HG03432 (cell line): ENCODE measurements at regions not wholly inside any gene's neighbourhood (a gene's known extent, or its start where the extent isn't known, plus 50 kb on each side); places are given as distances from the start of the nearest gene placed in this dataset.

Experiments
- ATAC-seq: cut with Tn5 transposase; IDR thresholded peaks from one replicate; pipeline ENCODE4 v1.9.1; 2021; ENCODE audit warnings: mild to moderate bottlenecking, moderate library complexity; ENCODE audit not compliant: unreplicated experiment

DNA sequence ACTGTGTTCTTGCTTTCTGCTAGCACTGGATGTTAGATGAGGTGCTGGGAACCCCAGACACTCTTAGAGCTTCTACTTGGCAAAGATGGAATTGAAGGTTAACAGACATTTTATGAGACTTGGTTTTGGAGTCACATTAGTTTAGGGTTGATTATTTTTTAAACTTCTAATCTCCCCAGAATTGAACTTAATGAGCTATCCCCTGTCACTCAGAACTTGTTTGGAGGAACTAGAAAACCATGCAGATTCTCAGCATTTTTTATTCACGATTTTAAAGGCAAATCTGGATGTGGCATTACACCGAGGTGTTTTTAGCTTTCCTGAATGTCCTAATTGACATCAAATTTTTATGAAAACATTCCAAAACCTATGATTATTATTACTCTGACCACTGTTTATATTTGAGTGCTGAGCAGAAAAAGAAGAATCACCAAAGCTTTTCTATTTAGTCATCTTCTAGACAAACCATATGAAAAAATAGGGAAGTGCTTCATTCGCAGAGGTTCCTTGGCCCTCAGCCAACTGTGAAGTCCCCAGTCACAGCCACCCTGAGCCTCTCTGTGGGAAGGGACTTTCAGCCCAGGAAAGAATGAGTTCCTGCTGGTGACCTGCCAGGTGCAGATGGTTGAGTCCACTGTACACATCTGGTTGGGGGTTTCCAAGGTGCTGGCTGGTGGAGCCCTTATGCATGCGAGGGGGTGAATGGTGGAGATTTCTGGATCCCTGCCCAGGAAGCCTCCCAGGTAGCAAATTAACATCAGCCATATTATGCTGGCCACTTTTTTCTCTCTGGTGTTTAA, 196.0 kb upstream of the TOPAZ1 start:
- peak; percentile 86 for ATAC-seq

- ATAC-seq = no peak
Observed at GRCh38 chr3:44047796-44048195, 193.9 kb upstream of the TOPAZ1 start.

- no peak for ATAC-seq
Observed at GRCh38 chr3:44048196-44048924, 193.3 kb upstream of the TOPAZ1 start.

DNA sequence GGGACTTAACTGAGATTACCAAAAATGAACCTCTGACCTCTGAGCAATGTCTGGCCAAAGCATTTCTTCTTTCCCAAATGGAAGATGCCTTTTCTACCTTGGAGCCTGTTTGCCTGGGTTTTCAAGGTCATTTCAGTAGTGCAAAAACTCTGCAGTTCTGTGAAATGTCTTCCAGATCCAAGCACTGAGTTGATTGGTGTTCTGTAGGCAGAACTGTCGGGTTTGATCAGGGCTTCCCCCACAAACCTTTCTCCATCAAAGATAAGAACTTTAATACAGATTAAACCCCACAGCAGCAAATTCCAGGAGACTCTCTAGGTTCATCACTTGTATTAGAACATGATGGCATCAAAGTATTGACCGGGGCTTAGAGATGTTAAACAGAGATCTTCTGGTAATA, 192.7 kb upstream of the TOPAZ1 start:
- no peak for ATAC-seq

GRCh38 chr3:44050101-44050500, 191.6 kb upstream of the TOPAZ1 start:
- ATAC-seq = no peak

DNA sequence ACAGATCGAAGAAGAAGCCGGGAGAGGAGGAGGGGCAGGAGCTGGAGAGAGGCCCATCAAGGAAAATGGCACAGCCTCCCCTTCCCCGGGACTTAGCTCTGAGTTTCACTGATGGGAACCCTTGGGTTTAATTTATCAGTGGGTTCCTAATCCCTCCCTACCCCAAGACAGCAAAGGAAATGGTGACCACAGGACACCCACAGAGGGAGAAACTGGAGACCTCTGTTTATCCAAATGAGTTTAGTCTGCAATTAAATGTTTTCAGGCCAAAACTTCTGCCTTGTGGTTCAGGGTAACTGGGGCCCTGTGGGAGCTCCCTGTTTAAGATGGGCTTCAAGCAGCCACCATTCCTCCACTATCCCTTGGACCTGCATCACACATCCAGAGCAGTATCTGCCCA, 190.8 kb upstream of the TOPAZ1 start:
- no peak for ATAC-seq

- no peak for ATAC-seq
Observed at GRCh38 chr3:44055951-44056350, 185.7 kb upstream of the TOPAZ1 start.

GRCh38 chr3:44056446-44057240, 185.0 kb upstream of the TOPAZ1 start:
- no peak for ATAC-seq

DNA sequence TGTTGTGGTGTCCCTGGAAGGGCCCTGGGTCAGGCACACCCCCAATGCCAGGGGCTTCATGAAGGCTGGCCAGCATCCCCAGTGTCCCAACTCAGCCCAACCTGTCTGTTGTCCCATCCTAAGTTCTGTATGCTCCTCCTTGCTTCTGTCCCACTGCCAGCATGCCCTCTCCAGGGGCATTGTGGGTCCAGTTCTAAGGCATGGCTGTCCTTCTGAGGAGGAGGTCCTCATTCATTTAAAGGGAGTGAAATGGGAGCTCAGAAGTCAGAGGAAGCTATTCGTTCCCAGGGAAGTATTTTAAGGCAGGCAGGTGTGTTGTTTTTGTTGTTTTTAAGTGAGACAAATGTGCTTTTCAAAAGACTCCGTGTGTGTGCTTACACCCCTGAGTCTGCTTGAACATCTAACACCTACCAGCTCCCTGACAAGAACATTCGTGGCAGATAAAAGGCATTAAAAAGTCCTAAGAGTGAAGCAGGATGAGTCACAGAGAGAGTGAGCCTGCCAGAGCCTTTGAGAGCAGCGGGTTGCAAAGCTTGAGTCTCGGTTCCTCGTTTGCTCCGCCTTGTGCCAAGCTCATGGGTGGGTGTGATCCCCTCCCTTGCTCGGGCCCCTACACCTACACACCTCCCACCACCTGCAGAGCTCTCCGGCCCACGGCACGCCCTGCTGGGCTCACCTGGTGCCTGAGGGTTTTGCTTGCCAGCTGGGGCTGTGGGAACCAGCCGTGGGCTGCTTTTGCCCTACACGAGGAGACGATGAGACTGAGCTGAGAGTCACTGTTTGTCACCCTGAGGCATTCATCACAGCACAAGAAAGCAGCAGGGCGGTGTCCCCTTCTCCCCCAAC, 183.4 kb upstream of the TOPAZ1 start:
- peak; percentile 91 for ATAC-seq

GRCh38 chr3:44058868-44059203, 182.8 kb upstream of the TOPAZ1 start:
- no peak for ATAC-seq

DNA sequence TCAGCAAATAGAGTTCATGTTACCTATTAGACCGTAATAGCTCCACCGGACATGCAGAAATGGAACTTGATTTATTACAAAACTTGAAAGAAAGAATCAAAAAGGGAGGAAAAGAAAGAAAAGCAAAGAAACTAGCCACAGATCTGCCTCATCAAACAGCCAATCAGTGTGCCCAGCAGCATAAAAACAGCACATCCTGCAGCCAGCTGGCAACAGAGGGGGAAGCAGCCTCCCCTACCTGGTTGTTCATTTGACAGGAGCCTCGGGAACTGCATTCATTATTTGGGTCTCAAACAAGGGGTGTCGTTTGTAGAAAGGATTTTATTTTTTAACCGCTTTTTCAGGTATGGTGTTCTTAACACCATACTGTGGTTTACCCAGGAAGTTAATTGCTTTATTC, 181.5 kb upstream of the TOPAZ1 start:
- no peak for ATAC-seq

DNA sequence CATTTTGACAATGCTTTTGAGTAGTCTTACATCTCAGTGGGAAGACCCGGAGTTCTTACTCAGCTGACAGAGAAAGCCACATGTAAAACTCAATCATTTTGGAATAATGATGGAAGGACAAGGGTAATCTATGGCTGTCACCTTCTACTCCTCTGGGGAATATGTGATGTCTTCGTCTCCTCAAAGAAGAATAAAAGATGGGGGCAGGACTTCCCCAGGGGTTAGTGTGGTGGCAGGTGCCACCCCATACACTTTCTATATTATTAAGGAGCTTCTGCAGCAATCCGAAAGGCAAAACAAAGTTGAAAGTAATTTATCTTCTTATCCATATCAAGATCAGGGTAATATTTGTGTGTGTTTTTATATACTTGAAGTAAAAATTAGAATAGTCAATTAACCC, 180.4 kb upstream of the TOPAZ1 start:
- no peak for ATAC-seq

- ATAC-seq = no peak
Observed at GRCh38 chr3:44061961-44062360, 179.7 kb upstream of the TOPAZ1 start.

DNA sequence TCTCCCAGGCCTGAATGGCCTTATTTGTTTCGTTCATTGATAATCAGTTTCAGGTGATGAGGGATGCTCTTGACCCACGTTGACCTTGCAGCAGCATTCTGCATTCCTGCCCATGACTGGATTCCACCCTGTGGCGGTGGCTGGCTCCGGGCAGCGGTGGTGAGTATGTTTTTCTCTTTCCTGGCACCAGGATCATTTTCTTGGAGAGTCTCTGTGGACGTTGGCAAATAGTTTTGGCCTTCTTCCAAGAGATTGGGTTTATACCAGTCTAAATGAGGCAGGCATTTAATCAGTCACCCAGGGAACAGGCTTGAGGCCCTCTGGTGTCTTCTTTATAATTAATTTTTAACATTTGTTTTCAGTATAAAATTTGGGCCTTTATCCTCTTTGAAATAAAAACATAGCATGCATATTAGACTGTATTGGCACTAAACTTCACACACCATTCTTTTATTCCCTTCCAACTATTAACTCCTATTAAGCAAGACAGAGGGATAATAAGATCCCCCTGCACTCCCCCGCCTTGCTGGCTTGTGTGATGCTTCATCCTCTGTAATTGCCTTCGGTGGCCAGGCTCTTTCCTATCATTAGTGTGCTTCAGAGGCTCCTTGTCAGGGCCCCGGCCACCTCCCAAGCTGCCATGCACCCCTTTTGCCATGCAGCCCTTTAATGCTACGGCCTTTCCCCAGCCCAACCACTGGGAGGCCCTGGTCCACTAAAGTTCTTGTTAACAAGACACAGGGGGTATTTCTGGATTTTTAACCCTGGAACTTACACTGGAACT, 176.2 kb upstream of the TOPAZ1 start:
- no peak for ATAC-seq

DNA sequence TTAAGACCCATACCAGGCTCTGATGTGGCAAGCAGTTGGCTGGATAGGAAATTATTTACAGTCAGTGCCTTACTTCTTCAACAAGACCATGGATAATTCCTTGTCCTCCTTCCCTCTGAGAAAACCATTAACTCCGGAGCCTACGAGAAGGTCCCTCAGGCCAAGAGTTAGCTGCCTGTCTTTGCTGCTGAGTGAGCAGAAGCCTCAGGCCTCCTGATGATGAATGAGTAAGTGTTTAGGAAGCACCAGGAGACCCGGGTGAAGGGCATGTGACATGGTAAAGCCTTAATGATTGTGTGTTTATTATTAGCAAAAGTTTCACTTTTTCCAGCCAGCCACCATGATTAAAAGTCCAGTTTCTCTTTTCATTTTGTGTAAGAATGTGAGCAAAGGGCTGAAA, 174.9 kb upstream of the TOPAZ1 start:
- no peak for ATAC-seq

DNA sequence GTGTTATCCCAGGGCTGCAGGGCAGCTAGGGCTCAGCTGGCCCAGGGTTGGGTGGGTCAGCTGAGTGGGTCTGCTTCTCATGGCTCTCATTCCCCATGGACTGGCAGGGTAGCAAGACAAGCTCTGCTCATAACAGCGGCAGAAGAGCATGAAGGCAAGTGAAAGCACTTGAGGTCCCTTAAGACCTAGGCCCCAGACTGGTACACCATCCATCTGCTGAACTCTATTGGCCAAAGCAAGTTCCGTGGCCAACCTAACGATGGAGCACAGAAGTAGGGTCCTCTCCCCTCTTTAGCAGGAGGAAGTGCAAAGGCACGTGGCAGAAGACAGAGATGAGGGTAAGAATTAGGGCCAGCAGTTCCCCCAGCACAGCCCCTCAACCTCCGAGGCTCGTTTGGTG, 174.3 kb upstream of the TOPAZ1 start:
- no peak for ATAC-seq

DNA sequence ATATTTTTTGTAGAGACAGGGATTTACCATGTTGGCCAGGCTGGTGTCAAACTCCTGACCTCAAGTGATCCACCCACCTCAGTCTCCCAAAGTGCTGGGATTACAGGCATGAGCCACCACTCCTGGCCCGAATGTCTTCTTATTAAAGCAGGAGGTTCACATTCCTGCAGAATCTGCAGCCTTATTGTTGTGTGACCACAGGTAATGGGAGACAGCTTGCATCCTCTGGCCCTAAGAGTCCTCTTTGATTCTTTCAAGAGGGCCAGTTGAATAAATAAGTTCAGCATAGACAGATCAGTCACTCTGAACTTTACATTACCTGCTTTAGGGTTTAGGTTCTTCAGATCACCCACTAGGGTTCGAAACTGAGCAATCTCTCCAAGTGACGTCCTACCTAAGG, 172.9 kb upstream of the TOPAZ1 start:
- no peak for ATAC-seq

DNA sequence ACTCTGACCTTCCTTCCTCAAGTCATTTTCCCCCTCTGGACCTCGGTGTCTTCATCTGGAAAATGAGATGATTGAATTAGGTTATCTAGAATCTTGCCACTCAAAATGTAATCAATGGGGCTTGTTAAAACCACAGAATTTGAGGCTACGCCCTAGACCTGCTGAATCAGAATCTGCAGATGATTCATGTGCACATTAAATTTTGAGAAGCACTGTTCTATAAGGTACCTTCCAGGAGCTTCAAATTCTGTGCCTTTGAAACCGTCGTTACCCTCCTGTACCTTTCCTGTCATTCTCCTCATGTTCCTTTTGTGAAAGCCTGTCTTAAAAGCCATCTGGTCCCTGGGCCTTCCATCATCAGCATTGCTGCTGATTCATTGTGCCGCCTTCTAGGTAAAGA, 172.4 kb upstream of the TOPAZ1 start:
- no peak for ATAC-seq

- no peak for ATAC-seq
Observed at GRCh38 chr3:44070841-44071546, 170.7 kb upstream of the TOPAZ1 start.
